Caco-2 (cell line): ENCODE measurements at regions not wholly inside any gene's neighbourhood (a gene's known extent, or its start where the extent isn't known, plus 50 kb on each side); places are given as distances from the start of the nearest gene placed in this dataset.

ENCODE experiments used
- BruUV-seq: library from RNA; stranded (reverse); fragments of 400-500 nt; replicated peaks from 2 replicates; lab custom pipeline; 2021; lab: Mats Ljungman, UMichigan
- CTCF ChIA-PET: fragments of 300-600 bp; sonication (Branson Sonifier 250); formaldehyde crosslinking; loops from one replicate; lab custom pipeline; 2022; ENCODE audit warnings: antibody characterized with exemption; lab: Charles Lee
- POLR2A ChIA-PET: fragments of 300-600 bp; sonication (Branson Sonifier 250); formaldehyde crosslinking; loops from one replicate; lab custom pipeline; 2022; ENCODE audit warnings: antibody characterized with exemption; lab: Charles Lee
- DNase-seq, 2 experiments: peaks; one replicate each; pipeline versions ENCODE4 v3.0.0 to v3.0.0-alpha.2; 2020 to 2022
- H3K27me3 ChIP-seq: replicated peaks from 2 replicates; pipeline ENCODE4 v1.6.0; 2011; ENCODE audit warnings: low read length; ENCODE audit not compliant: control insufficient read depth, insufficient read depth
- H3K36me3 ChIP-seq: 2 replicates; pipeline ENCODE4 v1.5.1; 2011; ENCODE audit warnings: low read length; ENCODE audit not compliant: control insufficient read depth, insufficient read depth
- H3K4me1 ChIP-seq: fragments of 250-450 bp; sonication (Bioruptor Pico); 2 replicates; pipeline ENCODE4 v1.5.1; 2020; ENCODE audit warnings: mild to moderate bottlenecking
- H3K4me3 ChIP-seq: 2 replicates; pipeline ENCODE4 v1.5.1; 2011; ENCODE audit warnings: low read depth, mild to moderate bottlenecking, control low read depth, low read length
- H3K9me3 ChIP-seq: fragments of 250-450 bp; sonication (Bioruptor Pico); 2 replicates; pipeline ENCODE4 v1.5.1; 2020; ENCODE audit warnings: mild to moderate bottlenecking, moderate library complexity
- H3K27ac Mint-ChIP-seq: one replicate; pipeline ENCODE4 v1.8.0; 2022; ENCODE audit warnings: mixed read lengths; ENCODE audit not compliant: unreplicated experiment
- H3K27me3 Mint-ChIP-seq: one replicate; pipeline ENCODE4 v1.8.0; 2022; ENCODE audit warnings: mixed read lengths; ENCODE audit not compliant: insufficient read depth, unreplicated experiment
- H3K36me3 Mint-ChIP-seq: one replicate; pipeline ENCODE4 v1.8.0; 2022; ENCODE audit warnings: mild to moderate bottlenecking, mixed read lengths; ENCODE audit not compliant: insufficient read depth, unreplicated experiment
- H3K4me1 Mint-ChIP-seq: one replicate; pipeline ENCODE4 v1.8.0; 2022; ENCODE audit warnings: low read depth, mixed read lengths; ENCODE audit not compliant: unreplicated experiment
- H3K4me3 Mint-ChIP-seq: one replicate; pipeline ENCODE4 v1.8.0; 2022; ENCODE audit warnings: mild to moderate bottlenecking, moderate library complexity, mixed read lengths; ENCODE audit not compliant: unreplicated experiment
- H3K9me3 Mint-ChIP-seq: one replicate; pipeline ENCODE4 v1.8.0; 2022; ENCODE audit warnings: mixed read lengths; ENCODE audit not compliant: unreplicated experiment
- CTCF ChIP-seq, 2 experiments: fragments of 200-600 bp in 1 of 2; IDR thresholded peaks; 1 replicate in 1 of 2; 2 replicates in 1 of 2; pipeline versions ENCODE4 v1.5.1 to v1.8.0; 2011 to 2022; ENCODE audit warnings: antibody characterized with exemption in 1 of 2, control low read depth in 1 of 2, inconsistent platforms in 1 of 2, low read depth in 1 of 2, low read length in 1 of 2, mild to moderate bottlenecking in 1 of 2, moderate library complexity in 1 of 2; ENCODE audit not compliant: insufficient read depth in 1 of 2, severe bottlenecking in 1 of 2, unreplicated experiment in 1 of 2
- intact Hi-C: fragments of 100-400 bp; cut with micrococcal nuclease; formaldehyde crosslinking; loops from one replicate; pipeline ENCODE4 v1.10.0; 2022; ENCODE audit not compliant: unreplicated experiment

GRCh38 chr2:66324909-66325528 lies 109.9 kb upstream of the MEIS1 start:
- POLR2A ChIA-PET: no interaction called here
- H3K27me3 ChIP-seq: peaks cover 5% of the 10 kb centered on the region
- CTCF ChIA-PET: no interaction called here
- H3K9me3 ChIP-seq: no peaks in the 10 kb centered on the region
- no peaks in the 10 kb centered on the region for H3K4me1 ChIP-seq
- no TSS peak for BruUV-seq
- intact Hi-C loops: no loop called here
- Mint-ChIP-seq H3K4me3 (no peak overlapping the region), H3K4me1 (no peaks in the 10 kb centered on the region), H3K27ac (no peak overlapping the region), H3K27me3 (peaks cover 22% of the 10 kb centered on the region), H3K9me3 (no peaks in the 10 kb centered on the region), H3K36me3 (no peaks in the 10 kb centered on the region)
- H3K4me3 ChIP-seq: no peak overlapping the region
- TF ChIP-seq CTCF (IDR thresholded peaks at IDR 0.05; ENCODE audit: insufficient read depth in 1 of 2, low read depth in 1 of 2, low read length in 1 of 2, severe bottlenecking in 1 of 2, unreplicated experiment in 1 of 2): no peak
- DNase-seq: no peak
- H3K36me3 ChIP-seq: no peaks in the 10 kb centered on the region

- H3K9me3 Mint-ChIP-seq: no peaks in the 10 kb centered on the region
- POLR2A ChIA-PET: no interaction called here
- H3K27ac Mint-ChIP-seq: no peak overlapping the region
- TF ChIP-seq CTCF (IDR thresholded peaks at IDR 0.05; ENCODE audit: insufficient read depth in 1 of 2, low read depth in 1 of 2, low read length in 1 of 2, severe bottlenecking in 1 of 2, unreplicated experiment in 1 of 2): no peak
- H3K4me3 Mint-ChIP-seq: no peak overlapping the region
- H3K36me3 Mint-ChIP-seq: no peaks in the 10 kb centered on the region
- Histone ChIP-seq H3K9me3 (no peaks in the 10 kb centered on the region), H3K27me3 (peaks cover 5% of the 10 kb centered on the region), H3K4me3 (no peak overlapping the region), H3K36me3 (no peaks in the 10 kb centered on the region), H3K4me1 (no peaks in the 10 kb centered on the region)
- no TSS peak for BruUV-seq
- DNase-seq: no peak
- CTCF ChIA-PET: no interaction called here
- H3K4me1 Mint-ChIP-seq: no peaks in the 10 kb centered on the region
- peaks cover 22% of the 10 kb centered on the region for H3K27me3 Mint-ChIP-seq
- intact Hi-C loops: no loop called here
Measured at GRCh38 chr2:66324356-66324755, 110.6 kb upstream of the MEIS1 start.

- Mint-ChIP-seq H3K4me3 (no peak overlapping the region), H3K27ac (no peak overlapping the region), H3K9me3 (no peaks in the 10 kb centered on the region), H3K27me3 (peaks cover 19% of the 10 kb centered on the region), H3K36me3 (no peaks in the 10 kb centered on the region), H3K4me1 (no peaks in the 10 kb centered on the region)
- no peak for DNase-seq
- Histone ChIP-seq H3K36me3 (no peaks in the 10 kb centered on the region), H3K4me1 (no peaks in the 10 kb centered on the region), H3K27me3 (peaks cover 2% of the 10 kb centered on the region), H3K9me3 (no peaks in the 10 kb centered on the region), H3K4me3 (no peak overlapping the region)
- BruUV-seq: no TSS peak
- ChIA-PET CTCF (no interaction called here), POLR2A (no interaction called here)
- no peak for TF ChIP-seq CTCF (IDR thresholded peaks at IDR 0.05; ENCODE audit: insufficient read depth in 1 of 2, low read depth in 1 of 2, low read length in 1 of 2, severe bottlenecking in 1 of 2, unreplicated experiment in 1 of 2)
- intact Hi-C loops: no loop called here
Measured at GRCh38 chr2:66323406-66323805, 111.5 kb upstream of the MEIS1 start.
